ENCODE measurements at regions not wholly inside any gene's neighbourhood (a gene's known extent, or its start where the extent isn't known, plus 50 kb on each side); places are given as distances from the start of the nearest gene placed in this dataset.

GRCh38 chr2:12227941-12228608 lies 481.6 kb downstream of the LPIN1 start:
- Mint-ChIP-seq H3K4me1 (ENCODE audit: unreplicated experiment) (no peaks in the 10 kb centered on the region), H3K9me3 (peaks cover 15% of the 10 kb centered on the region), H3K27me3 (peaks cover 3% of the 10 kb centered on the region), H3K36me3 (no peaks in the 10 kb centered on the region), H3K27ac (no peak overlapping the region), H3K4me3 (no peak overlapping the region)
- no peak for TF ChIP-seq CTCF (conservative IDR thresholded peaks at IDR 0.05)
- no peak for DNase-seq (ENCODE audit: extremely low spot score, unreplicated experiment)

GRCh38 chr2:12231288-12231687 lies 484.9 kb downstream of the LPIN1 start:
- Mint-ChIP-seq H3K36me3 (no peaks in the 10 kb centered on the region), H3K4me3 (no peak overlapping the region), H3K27ac (no peak overlapping the region), H3K4me1 (ENCODE audit: unreplicated experiment) (peaks cover 4% of the 10 kb centered on the region), H3K27me3 (peaks cover 3% of the 10 kb centered on the region), H3K9me3 (peaks cover 5% of the 10 kb centered on the region)
- no peak for TF ChIP-seq CTCF (conservative IDR thresholded peaks at IDR 0.05)
- no peak for DNase-seq (ENCODE audit: extremely low spot score, unreplicated experiment)

GRCh38 chr2:12232876-12233275 lies 483.9 kb upstream of the TRIB2 start:
- Mint-ChIP-seq H3K27ac (no peak overlapping the region), H3K4me1 (ENCODE audit: unreplicated experiment) (peaks cover 8% of the 10 kb centered on the region), H3K36me3 (no peaks in the 10 kb centered on the region), H3K4me3 (no peak overlapping the region), H3K27me3 (peaks cover 3% of the 10 kb centered on the region), H3K9me3 (peaks cover 5% of the 10 kb centered on the region)
- no peak for TF ChIP-seq CTCF (conservative IDR thresholded peaks at IDR 0.05)
- no peak for DNase-seq (ENCODE audit: extremely low spot score, unreplicated experiment)

GRCh38 chr2:12236136-12236844 lies 480.4 kb upstream of the TRIB2 start:
- Mint-ChIP-seq H3K27ac (no peak overlapping the region), H3K9me3 (peaks cover 5% of the 10 kb centered on the region), H3K27me3 (no peaks in the 10 kb centered on the region), H3K4me3 (no peak overlapping the region), H3K4me1 (ENCODE audit: unreplicated experiment) (peaks cover 8% of the 10 kb centered on the region), H3K36me3 (no peaks in the 10 kb centered on the region)
- DNase-seq (ENCODE audit: extremely low spot score, unreplicated experiment), result no peak
- no peak for TF ChIP-seq CTCF (conservative IDR thresholded peaks at IDR 0.05)

DNA sequence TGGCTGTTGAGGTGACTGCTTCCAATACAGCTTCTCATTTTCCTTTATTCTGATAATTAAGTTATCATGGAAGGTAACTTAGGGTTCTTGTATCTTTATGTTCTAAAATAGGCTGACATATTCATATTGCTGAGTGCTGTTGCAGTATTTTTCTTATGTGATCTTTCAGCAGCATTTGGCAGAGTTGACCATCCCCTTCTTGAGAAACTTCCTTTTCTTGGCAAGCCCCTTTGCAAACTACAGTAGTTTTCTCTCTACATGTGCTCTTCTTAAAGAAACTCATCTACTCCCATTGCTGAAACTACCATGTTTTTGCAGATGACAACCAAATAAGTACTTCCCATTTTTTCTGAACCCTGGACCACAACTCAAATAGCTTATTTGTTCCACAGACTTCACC lies 476.5 kb upstream of the TRIB2 start:
- no peaks in the 10 kb centered on the region for H3K27me3 Mint-ChIP-seq
- no peak for DNase-seq (ENCODE audit: extremely low spot score, unreplicated experiment)
- H3K9me3 Mint-ChIP-seq, result peaks cover 5% of the 10 kb centered on the region
- H3K36me3 Mint-ChIP-seq, result no peaks in the 10 kb centered on the region
- H3K27ac Mint-ChIP-seq, result no peak overlapping the region
- TF ChIP-seq CTCF (conservative IDR thresholded peaks at IDR 0.05), result no peak
- H3K4me1 Mint-ChIP-seq (ENCODE audit: unreplicated experiment), result peaks cover 8% of the 10 kb centered on the region
- H3K4me3 Mint-ChIP-seq, result no peak overlapping the region
